ENCODE measurements at regions not wholly inside any gene's neighbourhood (a gene's known extent, or its start where the extent isn't known, plus 50 kb on each side); places are given as distances from the start of the nearest gene placed in this dataset.

GRCh38 chr4:117588771-117589170, 445.5 kb upstream of the NDST3 start:
- TF ChIP-seq, protein P1, sequence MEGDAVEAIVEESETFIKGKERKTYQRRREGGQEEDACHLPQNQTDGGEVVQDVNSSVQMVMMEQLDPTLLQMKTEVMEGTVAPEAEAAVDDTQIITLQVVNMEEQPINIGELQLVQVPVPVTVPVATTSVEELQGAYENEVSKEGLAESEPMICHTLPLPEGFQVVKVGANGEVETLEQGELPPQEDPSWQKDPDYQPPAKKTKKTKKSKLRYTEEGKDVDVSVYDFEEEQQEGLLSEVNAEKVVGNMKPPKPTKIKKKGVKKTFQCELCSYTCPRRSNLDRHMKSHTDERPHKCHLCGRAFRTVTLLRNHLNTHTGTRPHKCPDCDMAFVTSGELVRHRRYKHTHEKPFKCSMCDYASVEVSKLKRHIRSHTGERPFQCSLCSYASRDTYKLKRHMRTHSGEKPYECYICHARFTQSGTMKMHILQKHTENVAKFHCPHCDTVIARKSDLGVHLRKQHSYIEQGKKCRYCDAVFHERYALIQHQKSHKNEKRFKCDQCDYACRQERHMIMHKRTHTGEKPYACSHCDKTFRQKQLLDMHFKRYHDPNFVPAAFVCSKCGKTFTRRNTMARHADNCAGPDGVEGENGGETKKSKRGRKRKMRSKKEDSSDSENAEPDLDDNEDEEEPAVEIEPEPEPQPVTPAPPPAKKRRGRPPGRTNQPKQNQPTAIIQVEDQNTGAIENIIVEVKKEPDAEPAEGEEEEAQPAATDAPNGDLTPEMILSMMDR (conservative IDR thresholded peaks at IDR 0.05) = no peak
- TF ChIP-seq EZH2 (IDR thresholded peaks at IDR 0.05; ENCODE audit: low read depth) = no peak

Measured in PC-9 (cell line).